VCaP (cell line): ENCODE measurements at regions not wholly inside any gene's neighbourhood (a gene's known extent, or its start where the extent isn't known, plus 50 kb on each side); places are given as distances from the start of the nearest gene placed in this dataset.

Experiments
- H3K27ac ChIP-seq: fragments of 450-650 bp; 2 replicates; pipeline ENCODE4 v1.5.1; 2017
- TF ChIP-seq, protein P1 (sequence below): fragments of 450-650 bp; conservative IDR thresholded peaks from 2 replicates; pipeline ENCODE4 v1.5.1; 2017; ENCODE audit warnings: mild to moderate bottlenecking, moderate library complexity

DNA sequence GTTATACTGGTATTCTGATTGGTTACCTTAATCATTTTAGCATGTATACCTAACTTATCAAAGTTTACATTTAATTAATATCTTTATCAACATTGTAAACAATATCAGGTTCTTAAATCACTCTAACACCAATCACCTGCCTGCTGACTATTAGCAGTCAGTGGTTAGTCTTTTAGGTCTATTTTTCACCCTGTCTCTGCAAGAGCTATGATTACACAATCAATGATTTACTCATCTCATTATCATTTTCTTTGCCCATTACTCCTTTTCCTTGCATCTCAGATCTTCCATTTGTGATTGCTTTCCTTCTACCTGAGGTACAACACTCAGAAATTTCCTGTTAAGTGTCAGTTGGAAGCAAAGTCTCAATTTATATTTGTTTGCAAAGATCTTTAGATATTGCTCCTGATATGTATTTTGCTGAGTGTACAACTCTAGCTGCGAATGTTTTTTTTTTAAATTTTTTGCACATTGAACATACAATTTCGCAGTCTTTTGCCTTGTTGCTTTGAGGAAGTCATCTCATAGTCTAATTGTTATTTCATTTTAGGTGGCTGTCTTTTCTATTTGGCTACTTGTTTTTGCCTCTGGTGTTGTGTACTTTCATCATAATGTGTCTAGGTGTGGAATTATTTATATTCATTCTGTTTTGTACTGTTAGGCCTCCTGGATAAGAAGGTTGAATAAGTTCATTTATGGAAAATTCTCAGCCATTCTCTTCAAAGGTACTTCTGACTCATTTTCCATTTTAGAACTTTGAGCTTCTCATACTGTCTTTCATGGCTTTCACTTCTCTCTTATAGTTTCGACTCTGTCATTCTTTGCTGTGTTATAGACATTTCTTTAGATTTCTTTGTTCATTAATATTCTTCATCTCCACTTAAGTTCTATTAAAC is 104.9 kb upstream of the CEP162 start:
- no peak overlapping the region for H3K27ac ChIP-seq

DNA sequence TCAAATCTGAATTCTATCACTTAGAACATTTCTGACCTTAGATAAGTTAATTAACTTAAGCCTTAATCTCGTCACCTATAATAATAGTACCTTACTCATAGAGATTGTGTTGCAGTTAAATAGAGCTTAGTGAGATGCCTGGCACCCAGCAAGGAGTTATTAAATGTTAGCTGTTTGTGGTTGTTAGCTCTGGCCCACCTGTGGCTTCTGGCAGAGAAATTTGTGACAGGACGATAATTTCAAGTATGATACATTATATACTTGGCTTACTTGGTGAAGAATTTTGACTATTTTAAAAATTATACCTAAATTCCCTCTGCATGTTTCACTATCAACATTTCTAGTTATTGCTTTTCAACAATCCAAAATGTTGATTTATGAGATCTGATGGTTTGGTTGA is 102.9 kb upstream of the CEP162 start:
- TF ChIP-seq, protein P1, sequence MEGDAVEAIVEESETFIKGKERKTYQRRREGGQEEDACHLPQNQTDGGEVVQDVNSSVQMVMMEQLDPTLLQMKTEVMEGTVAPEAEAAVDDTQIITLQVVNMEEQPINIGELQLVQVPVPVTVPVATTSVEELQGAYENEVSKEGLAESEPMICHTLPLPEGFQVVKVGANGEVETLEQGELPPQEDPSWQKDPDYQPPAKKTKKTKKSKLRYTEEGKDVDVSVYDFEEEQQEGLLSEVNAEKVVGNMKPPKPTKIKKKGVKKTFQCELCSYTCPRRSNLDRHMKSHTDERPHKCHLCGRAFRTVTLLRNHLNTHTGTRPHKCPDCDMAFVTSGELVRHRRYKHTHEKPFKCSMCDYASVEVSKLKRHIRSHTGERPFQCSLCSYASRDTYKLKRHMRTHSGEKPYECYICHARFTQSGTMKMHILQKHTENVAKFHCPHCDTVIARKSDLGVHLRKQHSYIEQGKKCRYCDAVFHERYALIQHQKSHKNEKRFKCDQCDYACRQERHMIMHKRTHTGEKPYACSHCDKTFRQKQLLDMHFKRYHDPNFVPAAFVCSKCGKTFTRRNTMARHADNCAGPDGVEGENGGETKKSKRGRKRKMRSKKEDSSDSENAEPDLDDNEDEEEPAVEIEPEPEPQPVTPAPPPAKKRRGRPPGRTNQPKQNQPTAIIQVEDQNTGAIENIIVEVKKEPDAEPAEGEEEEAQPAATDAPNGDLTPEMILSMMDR = no peak
- no peak overlapping the region for H3K27ac ChIP-seq

More for the DNA sequence above, 104.9 kb upstream of the CEP162 start:
- TF ChIP-seq, protein P1 = no peak

GRCh38 chr6:84329516-84329915 is 102.1 kb upstream of the CEP162 start:
- H3K27ac ChIP-seq = no peak overlapping the region
- TF ChIP-seq, protein P1 = no peak

DNA sequence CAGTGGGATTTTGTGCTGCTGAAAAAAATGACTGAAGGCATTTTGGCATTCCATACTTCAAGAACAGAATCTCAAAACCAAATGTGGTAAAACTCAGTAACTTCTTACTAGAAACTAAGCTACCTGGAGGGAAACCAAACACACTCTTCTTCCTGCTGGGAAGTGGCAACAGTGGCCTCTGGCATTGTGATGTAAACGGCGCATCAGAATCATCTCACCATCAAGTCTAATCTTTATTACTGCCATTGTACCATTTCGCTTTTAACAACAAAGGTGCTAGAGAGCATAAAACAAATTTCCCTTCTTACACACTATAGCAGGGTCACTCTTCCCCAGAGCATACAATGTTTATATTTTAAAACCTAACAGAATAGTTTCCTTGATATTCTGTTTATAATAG is 101.6 kb upstream of the CEP162 start:
- TF ChIP-seq, protein P1 = no peak
- no peak overlapping the region for H3K27ac ChIP-seq

DNA sequence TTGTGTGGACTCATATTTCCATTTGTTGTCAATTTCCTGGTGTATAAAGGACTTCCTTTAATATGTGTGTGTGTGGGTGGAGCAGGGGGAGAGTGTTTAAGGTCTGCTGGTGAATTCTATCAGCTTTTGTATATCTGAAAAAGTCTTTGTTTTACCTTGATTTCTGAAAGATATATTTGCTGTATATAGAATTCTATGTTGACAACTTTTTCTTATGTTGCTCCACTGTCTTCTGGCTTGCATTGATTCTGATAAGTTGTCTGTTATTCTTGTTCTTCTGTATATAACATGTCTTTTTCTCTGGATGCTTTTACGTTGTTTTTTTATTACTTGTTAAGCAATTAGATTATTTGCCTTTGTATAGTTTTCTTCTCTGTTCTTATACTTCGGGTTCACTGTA is 90.0 kb upstream of the CEP162 start:
- TF ChIP-seq, protein P1 = no peak
- H3K27ac ChIP-seq = no peak overlapping the region

DNA sequence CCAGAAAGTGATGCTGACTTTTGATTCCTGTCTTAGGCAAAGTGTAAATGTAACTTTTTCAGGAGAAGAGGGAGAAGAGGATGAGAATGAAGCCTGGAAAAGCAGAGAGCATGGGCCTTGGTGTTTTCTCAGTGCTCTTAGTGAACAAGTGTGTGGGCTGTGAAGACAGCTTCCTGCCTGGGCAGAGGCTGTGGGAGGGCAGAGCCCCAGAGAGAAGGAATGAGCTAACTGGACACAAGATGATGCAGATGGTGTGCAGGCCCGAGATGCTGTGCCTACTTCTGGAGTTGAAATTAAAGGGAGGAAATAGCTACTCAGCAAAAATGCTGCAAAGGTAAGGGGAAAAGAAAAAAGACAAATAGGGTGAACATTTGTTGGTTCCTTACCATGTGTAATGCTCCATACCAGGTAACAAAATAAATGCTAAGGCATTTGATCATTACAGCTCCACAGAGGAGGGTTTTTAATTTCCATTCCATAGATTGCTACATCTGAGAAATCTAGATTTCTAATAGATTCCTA is 87.0 kb upstream of the CEP162 start:
- no peak overlapping the region for H3K27ac ChIP-seq
- TF ChIP-seq, protein P1 = no peak

DNA sequence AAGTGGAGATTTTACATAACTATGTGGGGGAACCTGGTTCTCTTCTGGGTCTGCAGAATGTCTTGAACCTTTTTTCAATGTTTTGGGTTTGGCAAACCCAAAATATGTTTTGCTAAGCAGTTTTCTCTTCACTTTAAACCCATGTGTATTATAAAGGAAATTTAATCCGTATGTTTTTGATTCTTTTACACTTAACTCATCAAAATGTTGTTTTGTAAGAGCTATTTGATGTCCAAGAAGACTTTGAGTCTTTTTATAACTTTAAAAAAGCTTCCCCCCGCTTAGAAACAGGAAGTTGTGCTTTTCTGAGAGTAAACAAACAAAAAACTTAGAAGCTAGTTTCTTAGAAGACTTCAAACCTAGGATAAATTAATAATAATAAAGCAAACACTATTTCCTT is 81.9 kb upstream of the CEP162 start:
- TF ChIP-seq, protein P1 = no peak
- no peak overlapping the region for H3K27ac ChIP-seq
